Neural cell (in vitro differentiated cells): ENCODE measurements at regions not wholly inside any gene's neighbourhood (a gene's known extent, or its start where the extent isn't known, plus 50 kb on each side); places are given as distances from the start of the nearest gene placed in this dataset.

Experiments
- H2AFZ ChIP-seq: fragments of 200-600, 300-800 bp; sonication (generic), shearing (Covaris generic); 2 replicates; pipeline ENCODE4 v1.6.0; 2014; ENCODE audit warnings: low read depth, mild to moderate bottlenecking, antibody characterized with exemption, low read length, moderate library complexity
- H3F3A ChIP-seq: fragments of 200-600 bp; shearing (Covaris generic); 2 replicates; pipeline ENCODE4 v1.6.1; 2016; ENCODE audit warnings: mild to moderate bottlenecking, moderate library complexity, mixed read lengths, antibody characterized with exemption, low read length; ENCODE audit not compliant: insufficient read depth, poor library complexity, severe bottlenecking
- H3K27ac ChIP-seq: fragments of 200-600, 300-800 bp; sonication (generic), shearing (Covaris generic); 2 replicates; pipeline ENCODE4 v1.5.1; 2014; ENCODE audit warnings: mild to moderate bottlenecking, low read length, moderate library complexity
- H3K27me3 ChIP-seq: fragments of 300-800, 200-600 bp; sonication (generic), shearing (Covaris generic); 2 replicates; pipeline ENCODE4 v1.6.0; 2014; ENCODE audit warnings: mild to moderate bottlenecking, low read depth, low read length, moderate library complexity; ENCODE audit not compliant: insufficient read depth
- H3K36me3 ChIP-seq: fragments of 300-800, 200-600 bp; sonication (generic), shearing (Covaris generic); 2 replicates; pipeline ENCODE4 v1.5.1; 2014; ENCODE audit warnings: mild to moderate bottlenecking, antibody characterized with exemption, low read length, moderate library complexity; ENCODE audit not compliant: insufficient read depth
- H3K4me2 ChIP-seq: fragments of 300-800, 200-600 bp; sonication (generic), shearing (Covaris generic); 2 replicates; pipeline ENCODE4 v1.6.0; 2014; ENCODE audit warnings: mild to moderate bottlenecking, low read length
- H3K4me3 ChIP-seq: fragments of 300-800, 200-600 bp; sonication (generic), shearing (Covaris generic); 2 replicates; pipeline ENCODE4 v1.5.1; 2014; ENCODE audit warnings: mild to moderate bottlenecking, low read length, moderate library complexity
- H3K79me2 ChIP-seq: fragments of 200-600 bp; shearing (Covaris generic); replicated peaks from 2 replicates; pipeline ENCODE4 v1.6.0; 2014; ENCODE audit warnings: mild to moderate bottlenecking, low read length, moderate library complexity; ENCODE audit not compliant: insufficient read depth
- H3K9ac ChIP-seq: fragments of 300-800, 200-600 bp; sonication (generic), shearing (Covaris generic); 2 replicates; pipeline ENCODE4 v1.6.1; 2016; ENCODE audit warnings: mild to moderate bottlenecking, low read length, mixed read lengths
- H3K9me2 ChIP-seq: fragments of 200-600 bp; shearing (Covaris generic); 2 replicates; pipeline ENCODE4 v1.6.1; 2016; ENCODE audit warnings: mild to moderate bottlenecking, low read length, mixed read lengths; ENCODE audit not compliant: insufficient read depth
- H3K9me3 ChIP-seq: fragments of 200-600, 300-800 bp; sonication (generic), shearing (Covaris generic); 2 replicates; pipeline ENCODE4 v1.6.1; 2016; ENCODE audit warnings: mild to moderate bottlenecking, mixed run types, low read length, moderate library complexity, mixed read lengths
- H4K20me1 ChIP-seq: fragments of 200-600 bp; shearing (Covaris generic); 2 replicates; pipeline ENCODE4 v1.6.1; 2016; ENCODE audit warnings: mild to moderate bottlenecking, mixed run types; ENCODE audit not compliant: insufficient read depth
- CTCF ChIP-seq: fragments of 450-650 bp; IDR thresholded peaks from 2 replicates; pipeline ENCODE4 v1.5.1; 2014; ENCODE audit warnings: antibody characterized with exemption, mild to moderate bottlenecking, moderate library complexity; ENCODE audit not compliant: poor library complexity, severe bottlenecking
- EP300 ChIP-seq: fragments of 450-650 bp; conservative IDR thresholded peaks from 2 replicates; pipeline ENCODE4 v1.6.1; 2014; ENCODE audit warnings: antibody characterized with exemption, mild to moderate bottlenecking, moderate library complexity; ENCODE audit not compliant: poor library complexity, severe bottlenecking
- EZH2 ChIP-seq: fragments of 200-600, 300-800 bp; shearing (Covaris generic), sonication (generic); IDR thresholded peaks from 2 replicates; pipeline ENCODE4 v1.6.1; 2014; ENCODE audit warnings: antibody characterized with exemption, low read length, borderline replicate concordance, mild to moderate bottlenecking; ENCODE audit not compliant: insufficient read depth, poor library complexity, severe bottlenecking
- MXI1 ChIP-seq: fragments of 450-650 bp; conservative IDR thresholded peaks from 2 replicates; pipeline ENCODE4 v1.6.1; 2014; ENCODE audit warnings: antibody characterized with exemption, mild to moderate bottlenecking; ENCODE audit not compliant: poor library complexity, severe bottlenecking
- POLR2AphosphoS5 ChIP-seq: IDR thresholded peaks from 2 replicates; pipeline ENCODE4 v1.6.1; 2012
- RAD21 ChIP-seq: fragments of 450-650 bp; conservative IDR thresholded peaks from 2 replicates; pipeline ENCODE4 v1.6.1; 2014; ENCODE audit warnings: antibody characterized with exemption, mild to moderate bottlenecking, moderate library complexity
- REST ChIP-seq: IDR thresholded peaks from 2 replicates; pipeline ENCODE4 v1.6.1; 2012; ENCODE audit warnings: borderline replicate concordance
- SMC3 ChIP-seq: fragments of 450-650 bp; conservative IDR thresholded peaks from 2 replicates; pipeline ENCODE4 v1.6.1; 2014; ENCODE audit warnings: antibody characterized with exemption, mild to moderate bottlenecking, moderate library complexity; ENCODE audit not compliant: poor library complexity
- TAF1 ChIP-seq: IDR thresholded peaks from 2 replicates; pipeline ENCODE4 v1.6.1; 2012; ENCODE audit warnings: low read depth

DNA sequence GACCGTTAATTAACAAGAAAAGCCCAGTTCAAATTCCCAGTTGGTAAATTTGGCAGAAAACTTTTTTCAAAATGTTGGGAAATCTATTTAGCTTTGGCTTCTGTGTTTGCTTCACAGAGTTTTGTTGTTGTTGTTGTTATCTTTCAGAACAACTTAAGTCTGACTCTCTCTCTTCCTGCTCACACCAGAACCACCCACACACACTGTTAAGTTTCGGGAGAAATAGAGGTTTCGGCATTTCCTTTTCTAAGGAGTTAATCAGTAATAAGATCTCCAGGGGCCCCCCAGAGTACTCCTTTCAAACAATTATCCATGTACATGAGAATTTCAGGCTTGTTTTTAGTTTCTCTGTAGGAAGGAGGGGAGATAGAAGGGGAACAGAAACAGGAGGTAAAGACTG is 106.2 kb upstream of the PTCHD1 start:
- no peak overlapping the region for H3K9ac ChIP-seq
- H3K4me2 ChIP-seq: no peak overlapping the region
- TF ChIP-seq TAF1: no peak
- no peak for TF ChIP-seq MXI1
- no peak for TF ChIP-seq SMC3
- no peak for TF ChIP-seq POLR2AphosphoS5
- no peak for TF ChIP-seq EP300
- H3F3A ChIP-seq: no peaks in the 10 kb centered on the region
- no peak overlapping the region for H3K4me3 ChIP-seq
- H3K27me3 ChIP-seq: no peaks in the 10 kb centered on the region
- no peaks in the 10 kb centered on the region for H4K20me1 ChIP-seq
- H3K9me2 ChIP-seq: no peaks in the 10 kb centered on the region
- no peaks in the 10 kb centered on the region for H3K9me3 ChIP-seq
- H2AFZ ChIP-seq: no peak overlapping the region
- H3K79me2 ChIP-seq: no peaks in the 10 kb centered on the region
- no peaks in the 10 kb centered on the region for H3K36me3 ChIP-seq
- H3K27ac ChIP-seq: no peak overlapping the region

GRCh38 chrX:23228950-23229448 is 105.7 kb upstream of the PTCHD1 start:
- no peaks in the 10 kb centered on the region for H3K79me2 ChIP-seq
- no peaks in the 10 kb centered on the region for H3K9me2 ChIP-seq
- H3K9me3 ChIP-seq: no peaks in the 10 kb centered on the region
- no peak overlapping the region for H2AFZ ChIP-seq
- no peaks in the 10 kb centered on the region for H4K20me1 ChIP-seq
- no peak overlapping the region for H3K4me2 ChIP-seq
- no peak overlapping the region for H3K27ac ChIP-seq
- H3K9ac ChIP-seq: no peak overlapping the region
- no peaks in the 10 kb centered on the region for H3K36me3 ChIP-seq
- no peak overlapping the region for H3K4me3 ChIP-seq
- TF ChIP-seq REST: no peak
- TF ChIP-seq EZH2: no peak
- TF ChIP-seq EP300: no peak
- no peak for TF ChIP-seq RAD21
- H3K27me3 ChIP-seq: no peaks in the 10 kb centered on the region
- no peaks in the 10 kb centered on the region for H3F3A ChIP-seq

- H2AFZ ChIP-seq: no peak overlapping the region
- H3K79me2 ChIP-seq: no peaks in the 10 kb centered on the region
- H3K4me2 ChIP-seq: no peak overlapping the region
- no peak overlapping the region for H3K4me3 ChIP-seq
- no peaks in the 10 kb centered on the region for H4K20me1 ChIP-seq
- no peak for TF ChIP-seq EP300
- TF ChIP-seq SMC3: no peak
- no peak for TF ChIP-seq POLR2AphosphoS5
- no peak for TF ChIP-seq RAD21
- no peak for TF ChIP-seq MXI1
- no peak for TF ChIP-seq CTCF
- TF ChIP-seq EZH2: no peak
- TF ChIP-seq REST: no peak
- TF ChIP-seq TAF1: no peak
- no peaks in the 10 kb centered on the region for H3K9me3 ChIP-seq
- H3K27me3 ChIP-seq: no peaks in the 10 kb centered on the region
- H3F3A ChIP-seq: no peaks in the 10 kb centered on the region
- no peaks in the 10 kb centered on the region for H3K9me2 ChIP-seq
- no peak overlapping the region for H3K27ac ChIP-seq
- no peaks in the 10 kb centered on the region for H3K36me3 ChIP-seq
- no peak overlapping the region for H3K9ac ChIP-seq
Observed at GRCh38 chrX:23235051-23235450, 99.6 kb upstream of the PTCHD1 start.
